ENCODE measurements at regions not wholly inside any gene's neighbourhood (a gene's known extent, or its start where the extent isn't known, plus 50 kb on each side); places are given as distances from the start of the nearest gene placed in this dataset.

GRCh38 chr6:62390401-62390800 is 104.4 kb upstream of the KHDRBS2 start:
- Histone ChIP-seq H3K4me3 (ENCODE audit: low read depth, low read length) (no peak overlapping the region), H3K36me3 (ENCODE audit: control insufficient read depth, insufficient read depth, low read length) (no peaks in the 10 kb centered on the region), H3K27me3 (ENCODE audit: control insufficient read depth, insufficient read depth, low read length) (no peaks in the 10 kb centered on the region), H3K9ac (ENCODE audit: low read length) (no peak overlapping the region), H3K9me3 (ENCODE audit: control insufficient read depth, insufficient read depth, low read depth, low read length) (no peaks in the 10 kb centered on the region), H3K4me1 (ENCODE audit: control insufficient read depth, insufficient read depth, low read length) (peaks cover 8% of the 10 kb centered on the region), H3K27ac (ENCODE audit: low read depth, low read length) (no peak overlapping the region)

- Histone ChIP-seq H3K27ac (ENCODE audit: low read depth, low read length) (no peak overlapping the region), H3K9ac (ENCODE audit: low read length) (no peak overlapping the region), H3K4me3 (ENCODE audit: low read depth, low read length) (no peak overlapping the region), H3K27me3 (ENCODE audit: control insufficient read depth, insufficient read depth, low read length) (no peaks in the 10 kb centered on the region), H3K9me3 (ENCODE audit: control insufficient read depth, insufficient read depth, low read depth, low read length) (peaks cover 3% of the 10 kb centered on the region; the same call in 1 of the 2 replicates), H3K4me1 (ENCODE audit: control insufficient read depth, insufficient read depth, low read length) (0 out of 2 replicates have a peak, but pooled peaks cover 6% of the 10 kb centered on the region), H3K36me3 (ENCODE audit: control insufficient read depth, insufficient read depth, low read length) (no peaks in the 10 kb centered on the region)
These were observed 85.6 kb upstream of the KHDRBS2 start for GRCh38 chr6:62371453-62372210.

DNA sequence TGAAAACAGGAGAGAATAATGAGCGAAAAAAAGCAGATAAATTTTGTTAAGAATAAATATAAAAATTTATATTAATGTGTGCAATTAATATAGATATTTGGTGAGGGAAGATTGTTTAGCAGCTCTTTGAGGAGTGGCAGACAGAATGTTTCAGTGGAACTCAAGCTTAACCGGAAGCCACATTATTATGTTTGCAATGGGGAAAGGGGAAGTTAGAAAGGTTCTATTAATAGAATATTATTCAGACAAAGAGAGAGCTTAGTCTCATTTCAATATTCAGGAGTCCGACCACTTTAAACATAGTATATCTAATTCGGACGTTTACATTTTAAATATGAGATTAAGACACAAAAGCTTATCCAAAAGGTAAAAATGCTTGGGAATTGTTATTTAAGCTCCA is 81.6 kb upstream of the KHDRBS2 start:
- no peaks in the 10 kb centered on the region for H3K27me3 ChIP-seq (ENCODE audit: control insufficient read depth, insufficient read depth, low read length)
- no peak overlapping the region for H3K4me3 ChIP-seq (ENCODE audit: low read depth, low read length)
- no peaks in the 10 kb centered on the region for H3K36me3 ChIP-seq (ENCODE audit: control insufficient read depth, insufficient read depth, low read length)
- no peak overlapping the region for H3K27ac ChIP-seq (ENCODE audit: low read depth, low read length)
- H3K4me1 ChIP-seq (ENCODE audit: control insufficient read depth, insufficient read depth, low read length) = 0 out of 2 replicates have a peak, but pooled peaks cover 6% of the 10 kb centered on the region
- no peak overlapping the region for H3K9ac ChIP-seq (ENCODE audit: low read length)
- H3K9me3 ChIP-seq (ENCODE audit: control insufficient read depth, insufficient read depth, low read depth, low read length) = peaks cover 3% of the 10 kb centered on the region; the same call in 1 of the 2 replicates

DNA sequence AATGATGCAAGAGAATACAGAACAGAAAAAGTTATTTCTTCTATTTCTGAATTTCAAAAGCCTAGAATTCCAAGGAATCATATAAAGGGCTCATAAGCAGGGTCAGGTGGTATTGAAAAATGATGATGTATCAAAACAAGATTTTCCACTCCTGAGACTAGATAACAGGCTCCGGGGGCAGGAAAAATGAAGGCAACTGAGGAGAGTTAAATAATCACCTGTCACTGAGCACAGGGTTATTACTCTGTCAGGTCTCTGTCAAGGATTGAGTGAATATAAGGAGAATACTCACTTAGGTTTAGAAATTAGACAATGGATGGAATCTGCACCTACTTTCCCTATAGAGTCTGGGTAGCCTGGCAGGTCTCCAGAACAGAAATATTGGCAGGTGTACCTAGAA is 76.1 kb upstream of the KHDRBS2 start:
- Histone ChIP-seq H3K4me1 (ENCODE audit: control insufficient read depth, insufficient read depth, low read length) (no peaks in the 10 kb centered on the region), H3K27me3 (ENCODE audit: control insufficient read depth, insufficient read depth, low read length) (no peaks in the 10 kb centered on the region), H3K36me3 (ENCODE audit: control insufficient read depth, insufficient read depth, low read length) (no peaks in the 10 kb centered on the region), H3K4me3 (ENCODE audit: low read depth, low read length) (no peak overlapping the region), H3K27ac (ENCODE audit: low read depth, low read length) (no peak overlapping the region), H3K9ac (ENCODE audit: low read length) (no peak overlapping the region), H3K9me3 (ENCODE audit: control insufficient read depth, insufficient read depth, low read depth, low read length) (no peaks in the 10 kb centered on the region)

DNA sequence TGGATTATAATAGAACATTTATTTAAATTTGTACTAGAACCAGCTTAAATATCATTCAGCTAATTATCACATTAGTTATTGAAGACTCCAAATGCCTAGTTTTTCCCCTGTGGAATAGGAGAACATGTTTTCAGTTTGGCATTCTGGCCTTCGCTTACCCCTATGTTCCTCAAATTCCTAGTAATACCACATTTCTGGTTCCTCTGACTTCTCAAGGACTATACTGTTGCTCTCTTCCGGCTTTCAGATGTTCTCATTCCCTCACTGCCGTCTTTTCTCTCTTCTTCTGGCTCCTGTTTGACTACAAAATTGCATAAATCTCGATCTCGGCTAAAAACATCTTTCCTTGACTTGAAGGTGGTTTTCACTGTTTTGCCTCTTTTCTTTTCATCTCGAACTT is 71.8 kb upstream of the KHDRBS2 start:
- Histone ChIP-seq H3K4me1 (ENCODE audit: control insufficient read depth, insufficient read depth, low read length) (no peaks in the 10 kb centered on the region), H3K9ac (ENCODE audit: low read length) (no peak overlapping the region), H3K9me3 (ENCODE audit: control insufficient read depth, insufficient read depth, low read depth, low read length) (no peaks in the 10 kb centered on the region), H3K4me3 (ENCODE audit: low read depth, low read length) (no peak overlapping the region), H3K36me3 (ENCODE audit: control insufficient read depth, insufficient read depth, low read length) (no peaks in the 10 kb centered on the region), H3K27me3 (ENCODE audit: control insufficient read depth, insufficient read depth, low read length) (no peaks in the 10 kb centered on the region), H3K27ac (ENCODE audit: low read depth, low read length) (no peak overlapping the region)

- no peak overlapping the region for H3K4me3 ChIP-seq (ENCODE audit: low read depth, low read length)
- no peaks in the 10 kb centered on the region for H3K9me3 ChIP-seq (ENCODE audit: control insufficient read depth, insufficient read depth, low read depth, low read length)
- H3K27me3 ChIP-seq (ENCODE audit: control insufficient read depth, insufficient read depth, low read length) = no peaks in the 10 kb centered on the region
- H3K4me1 ChIP-seq (ENCODE audit: control insufficient read depth, insufficient read depth, low read length) = no peaks in the 10 kb centered on the region
- H3K9ac ChIP-seq (ENCODE audit: low read length) = no peak overlapping the region
- H3K27ac ChIP-seq (ENCODE audit: low read depth, low read length) = no peak overlapping the region
- H3K36me3 ChIP-seq (ENCODE audit: control insufficient read depth, insufficient read depth, low read length) = no peaks in the 10 kb centered on the region
These were observed 68.2 kb upstream of the KHDRBS2 start for GRCh38 chr6:62354261-62354660.

DNA sequence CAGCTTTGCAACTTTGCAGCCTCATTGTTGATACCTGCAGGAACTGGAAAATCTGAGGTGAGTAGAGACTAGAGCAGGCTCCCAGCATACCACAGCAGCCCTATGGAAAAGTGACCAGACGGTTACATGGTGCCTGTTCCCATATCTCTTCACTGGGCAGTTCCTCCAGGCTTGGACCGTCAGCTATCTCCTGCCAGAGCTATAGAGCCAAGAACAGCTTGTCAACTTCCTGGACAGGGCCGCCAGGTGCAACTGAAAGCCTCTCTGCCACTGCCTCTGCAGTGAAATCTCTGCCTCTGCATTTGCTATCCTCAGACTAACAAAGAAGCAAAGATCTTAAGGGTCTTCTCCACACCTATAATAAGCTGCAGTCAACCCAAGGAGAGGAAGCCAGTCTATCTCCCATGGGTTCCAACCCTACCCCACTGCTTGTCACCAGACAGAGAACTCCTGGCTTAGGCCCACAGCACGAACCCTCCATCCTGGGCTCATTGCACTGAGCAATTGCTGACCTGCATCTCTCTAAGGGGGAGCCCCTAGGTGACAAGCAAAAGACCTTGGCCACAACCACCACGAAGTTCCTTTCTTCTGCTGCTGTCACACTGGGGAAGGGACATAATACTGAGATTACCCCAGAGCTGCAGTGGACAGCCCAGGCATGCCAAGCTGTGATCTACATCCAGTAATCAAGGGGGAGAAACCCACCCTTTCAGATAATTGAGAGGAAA is 60.1 kb upstream of the KHDRBS2 start:
- Histone ChIP-seq H3K4me1 (ENCODE audit: control insufficient read depth, insufficient read depth, low read length) (no peaks in the 10 kb centered on the region), H3K4me3 (ENCODE audit: low read depth, low read length) (no peak overlapping the region), H3K36me3 (ENCODE audit: control insufficient read depth, insufficient read depth, low read length) (no peaks in the 10 kb centered on the region), H3K9ac (ENCODE audit: low read length) (no peak overlapping the region), H3K9me3 (ENCODE audit: control insufficient read depth, insufficient read depth, low read depth, low read length) (no peaks in the 10 kb centered on the region), H3K27me3 (ENCODE audit: control insufficient read depth, insufficient read depth, low read length) (no peaks in the 10 kb centered on the region), H3K27ac (ENCODE audit: low read depth, low read length) (no peak overlapping the region)

- no peaks in the 10 kb centered on the region for H3K9me3 ChIP-seq (ENCODE audit: control insufficient read depth, insufficient read depth, low read depth, low read length)
- H3K27ac ChIP-seq (ENCODE audit: low read depth, low read length) = no peak overlapping the region
- no peak overlapping the region for H3K9ac ChIP-seq (ENCODE audit: low read length)
- H3K36me3 ChIP-seq (ENCODE audit: control insufficient read depth, insufficient read depth, low read length) = no peaks in the 10 kb centered on the region
- H3K4me1 ChIP-seq (ENCODE audit: control insufficient read depth, insufficient read depth, low read length) = no peaks in the 10 kb centered on the region
- no peaks in the 10 kb centered on the region for H3K27me3 ChIP-seq (ENCODE audit: control insufficient read depth, insufficient read depth, low read length)
- no peak overlapping the region for H3K4me3 ChIP-seq (ENCODE audit: low read depth, low read length)
These were observed 59.4 kb upstream of the KHDRBS2 start for GRCh38 chr6:62345446-62345845.

DNA sequence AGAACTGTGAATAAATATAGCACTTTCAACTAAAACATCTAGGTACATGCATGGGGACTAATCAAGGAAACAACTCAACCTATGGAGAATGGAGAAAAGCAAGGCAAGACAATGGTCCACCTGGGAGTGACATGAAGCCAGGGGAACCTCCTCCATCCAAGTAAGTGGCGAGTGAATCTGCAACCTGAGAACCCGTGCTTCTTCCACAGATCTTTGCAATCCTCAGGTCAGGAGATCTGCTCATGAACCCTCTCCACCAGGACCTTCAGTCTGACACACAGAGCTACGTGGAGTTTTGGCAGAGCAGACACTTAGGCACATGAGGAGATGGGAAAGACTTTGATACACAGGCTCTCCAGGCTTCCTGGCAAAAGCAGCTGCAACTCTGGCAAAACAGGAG is 58.8 kb upstream of the KHDRBS2 start:
- Histone ChIP-seq H3K4me1 (ENCODE audit: control insufficient read depth, insufficient read depth, low read length) (no peaks in the 10 kb centered on the region), H3K36me3 (ENCODE audit: control insufficient read depth, insufficient read depth, low read length) (no peaks in the 10 kb centered on the region), H3K27ac (ENCODE audit: low read depth, low read length) (no peak overlapping the region), H3K9ac (ENCODE audit: low read length) (no peak overlapping the region), H3K27me3 (ENCODE audit: control insufficient read depth, insufficient read depth, low read length) (no peaks in the 10 kb centered on the region), H3K9me3 (ENCODE audit: control insufficient read depth, insufficient read depth, low read depth, low read length) (no peaks in the 10 kb centered on the region), H3K4me3 (ENCODE audit: low read depth, low read length) (no peak overlapping the region)

- no peaks in the 10 kb centered on the region for H3K36me3 ChIP-seq (ENCODE audit: control insufficient read depth, insufficient read depth, low read length)
- no peaks in the 10 kb centered on the region; the same call in 1 of the 2 replicates for H3K9me3 ChIP-seq (ENCODE audit: control insufficient read depth, insufficient read depth, low read depth, low read length)
- no peak overlapping the region for H3K9ac ChIP-seq (ENCODE audit: low read length)
These were observed 52.5 kb upstream of the KHDRBS2 start for GRCh38 chr6:62338477-62338876.

More at GRCh38 chr6:62338477-62338876, 52.5 kb upstream of the KHDRBS2 start:
- H3K4me1 ChIP-seq (ENCODE audit: control insufficient read depth, insufficient read depth, low read length) = no peaks in the 10 kb centered on the region
- no peak overlapping the region for H3K27ac ChIP-seq (ENCODE audit: low read depth, low read length)
- H3K27me3 ChIP-seq (ENCODE audit: control insufficient read depth, insufficient read depth, low read length) = no peaks in the 10 kb centered on the region
- H3K4me3 ChIP-seq (ENCODE audit: low read depth, low read length) = no peak overlapping the region

All from HUES6 (cell line).